HCT116 (cell line): ENCODE measurements at regions not wholly inside any gene's neighbourhood (a gene's known extent, or its start where the extent isn't known, plus 50 kb on each side); places are given as distances from the start of the nearest gene placed in this dataset.

Experiments used
- ATAC-seq: fragments of 200-7000 bp; cut with Tn5 transposase; 2 replicates; pipeline ENCODE4 v1.9.1; 2020; ENCODE audit warnings: mild to moderate bottlenecking, moderate library complexity
- BruUV-seq: library from RNA; stranded (reverse); fragments of 400-500 nt; replicated peaks from 2 replicates; lab custom pipeline; 2021; lab: Mats Ljungman, UMichigan
- CTCF ChIA-PET: fragments of 300-600 bp; sonication (Branson Sonifier 250); formaldehyde crosslinking; loops from one replicate; lab custom pipeline; 2021; ENCODE audit warnings: antibody characterized with exemption; lab: Charles Lee
- POLR2A ChIA-PET: fragments of 300-600, 350-600 bp; sonication (Branson Sonifier 250); formaldehyde crosslinking; loops from one replicate; lab custom pipeline; 2021; ENCODE audit warnings: antibody characterized with exemption; lab: Charles Lee
- RAD21 ChIA-PET, 2 experiments: fragments of 300-600 bp; sonication (Branson Sonifier 250); formaldehyde crosslinking; loops; one replicate each; lab custom pipeline; 2023; ENCODE audit warnings: low total read pairs in 2 of 2; ENCODE audit not compliant: uncharacterized antibody in 2 of 2, unreplicated experiment in 2 of 2, low non-redundant PET in 1 of 2; lab: Charles Lee
- DNase-seq: peaks from one replicate; pipeline ENCODE4 v3.0.0-alpha.2; 2010; ENCODE audit warnings: low read depth, low spot score
- H2AFZ ChIP-seq: fragments of 200-600 bp; shearing (Covaris generic), sonication (generic); 2 replicates; pipeline ENCODE4 v1.6.1; 2017; ENCODE audit warnings: low read depth, mixed run types, mixed read lengths, antibody characterized with exemption, low read length; ENCODE audit not compliant: poor library complexity, severe bottlenecking
- H3K27ac ChIP-seq: 2 replicates; pipeline ENCODE4 v1.5.1; 2012; ENCODE audit warnings: low read depth, low read length
- H3K27me3 ChIP-seq: fragments of 200-600 bp; sonication (generic); 2 replicates; pipeline ENCODE4 v1.6.1; 2016; ENCODE audit warnings: mixed run types, low read length, mixed read lengths; ENCODE audit not compliant: insufficient read depth
- H3K36me3 ChIP-seq, 2 experiments: fragments of 200-500 bp in 1 of 2; fragments of 200-600 bp in 1 of 2; sonication (Bioruptor generic) in 1 of 2; sonication (generic) in 1 of 2; 2 replicates each; pipeline versions ENCODE4 v1.5.1 to v1.6.1; 2014 to 2016; ENCODE audit warnings: low read length in 2 of 2, inconsistent platforms in 1 of 2, mixed read lengths in 1 of 2, mixed run types in 1 of 2; ENCODE audit not compliant: insufficient read depth in 2 of 2, control insufficient read depth in 1 of 2
- H3K4me1 ChIP-seq, 2 experiments: fragments of 200-600 bp in 1 of 2; sonication (generic) in 1 of 2; 2 replicates each; pipeline versions ENCODE4 v1.5.1 to v1.6.1; 2012 to 2017; ENCODE audit warnings: low read length in 2 of 2, inconsistent platforms in 1 of 2, mild to moderate bottlenecking in 1 of 2, mixed read lengths in 1 of 2, mixed run types in 1 of 2, moderate library complexity in 1 of 2; ENCODE audit not compliant: insufficient read depth in 2 of 2, control insufficient read depth in 1 of 2
- H3K4me2 ChIP-seq: fragments of 200-600 bp; sonication (generic); 2 replicates; pipeline ENCODE4 v1.6.1; 2017; ENCODE audit warnings: mixed run types, low read length, mixed read lengths
- H3K4me3 ChIP-seq, 2 experiments: fragments of 200-600 bp in 1 of 2; sonication (generic) in 1 of 2; replicated peaks in 1 of 2; 2 replicates each; pipeline ENCODE4 v1.5.1; 2011 to 2016; ENCODE audit warnings: low read length in 2 of 2, control low read depth in 1 of 2, low read depth in 1 of 2, mild to moderate bottlenecking in 1 of 2, mixed read lengths in 1 of 2, mixed run types in 1 of 2
- H3K79me2 ChIP-seq: fragments of 200-600 bp; sonication (generic); 2 replicates; pipeline ENCODE4 v1.6.1; 2017; ENCODE audit warnings: mild to moderate bottlenecking, mixed run types, low read length, moderate library complexity, mixed read lengths; ENCODE audit not compliant: insufficient read depth
- H3K9ac ChIP-seq: fragments of 200-600 bp; sonication (generic); 2 replicates; pipeline ENCODE4 v1.6.1; 2016; ENCODE audit warnings: low read length, mixed read lengths
- H3K9me2 ChIP-seq: fragments of 200-600 bp; sonication (generic), shearing (Covaris generic); 2 replicates; pipeline ENCODE4 v1.6.1; 2017; ENCODE audit warnings: mixed run types, mild to moderate bottlenecking, moderate library complexity; ENCODE audit not compliant: insufficient read depth
- H3K9me3 ChIP-seq, 2 experiments: fragments of 200-500 bp in 1 of 2; fragments of 200-600 bp in 1 of 2; sonication (Bioruptor generic) in 1 of 2; sonication (generic) in 1 of 2; 2 replicates each; pipeline ENCODE4 v1.6.1; 2014 to 2017; ENCODE audit warnings: low read length in 2 of 2, mixed read lengths in 2 of 2, inconsistent platforms in 1 of 2, low read depth in 1 of 2, mild to moderate bottlenecking in 1 of 2, mixed run types in 1 of 2, moderate library complexity in 1 of 2; ENCODE audit not compliant: control insufficient read depth in 1 of 2, insufficient read depth in 1 of 2
- H4K20me1 ChIP-seq: fragments of 200-600 bp; sonication (generic), shearing (Covaris generic); 2 replicates; pipeline ENCODE4 v1.6.1; 2017; ENCODE audit warnings: mixed run types, mild to moderate bottlenecking, moderate library complexity; ENCODE audit not compliant: insufficient read depth
- CEBPB ChIP-seq: IDR thresholded peaks from 2 replicates; pipeline ENCODE4 v1.6.1; 2012; ENCODE audit warnings: low read depth
- CTCF ChIP-seq, 3 experiments: fragments of 200-600 bp in 1 of 3; sonication (generic) in 1 of 3; IDR thresholded peaks in 2 of 3; conservative IDR thresholded peaks in 1 of 3; 2 replicates each; pipeline ENCODE4 v1.5.1; 2012 to 2017; ENCODE audit warnings: low read depth in 2 of 3, low read length in 2 of 3, antibody characterized with exemption in 1 of 3, borderline replicate concordance in 1 of 3, control low read depth in 1 of 3, mild to moderate bottlenecking in 1 of 3, mixed read lengths in 1 of 3, mixed run types in 1 of 3, moderate library complexity in 1 of 3; ENCODE audit not compliant: insufficient read depth in 1 of 3
- JUND ChIP-seq: IDR thresholded peaks from 2 replicates; pipeline ENCODE4 v1.6.1; 2012
- RAD21 ChIP-seq: IDR thresholded peaks from 2 replicates; pipeline ENCODE4 v1.6.1; 2012; ENCODE audit warnings: low read depth, mild to moderate bottlenecking
- REST ChIP-seq: IDR thresholded peaks from 2 replicates; pipeline ENCODE4 v1.6.1; 2012; ENCODE audit warnings: low read depth
- ZFX ChIP-seq: fragments of 450-650 bp; IDR thresholded peaks from 2 replicates; pipeline ENCODE4 v1.6.1; 2017
- intact Hi-C: fragments of 100-400 bp; cut with micrococcal nuclease; formaldehyde crosslinking; loops from 2 replicates; pipeline ENCODE4 v1.10.0; 2022

- Histone ChIP-seq H2AFZ (peak overlapping the region; percentile 54), H3K9me2 (no peaks in the 10 kb centered on the region), H3K4me1 (peaks cover 0 to 7% of the 10 kb centered on the region in 2 experiments; a peak in 1 of 4 replicates), H3K4me3 (no peak overlapping the region), H3K36me3 (no peaks in the 10 kb centered on the region), H3K79me2 (no peaks in the 10 kb centered on the region), H3K4me2 (peak overlapping the region; percentile 32), H3K27me3 (no peaks in the 10 kb centered on the region), H3K9me3 (no peaks in the 10 kb centered on the region), H3K27ac (no peak overlapping the region), H4K20me1 (no peaks in the 10 kb centered on the region), H3K9ac (no peak overlapping the region)
- ATAC-seq (peak; percentile 36; the same call in 1 of the 2 replicates), DNase-seq (no peak)
- ChIA-PET POLR2A (no interaction called here), RAD21 (no interaction called here), CTCF (interaction anchor here (0.6 kb wide), 1 partner anchor 469 kb away, joined by 3 read pairs; no protein-coding TSS in a partner anchor)
- no TSS peak for BruUV-seq
- no peak for TF ChIP-seq ZFX
- no peak for TF ChIP-seq RAD21
- no peak for TF ChIP-seq CTCF (IDR thresholded peaks at IDR 0.05 in 2 of 3, conservative IDR thresholded peaks at IDR 0.05 in 1 of 3; ENCODE audit: borderline replicate concordance in 1 of 3, insufficient read depth in 1 of 3, low read depth in 2 of 3, low read length in 2 of 3)
- TF ChIP-seq JUND = no peak
- no peak for TF ChIP-seq REST
- TF ChIP-seq CEBPB = no peak
- intact Hi-C loops = no loop called here
Observed at GRCh38 chr1:88141499-88142074, 542.5 kb upstream of the PKN2 start.
